H1 (cell line): ENCODE measurements at regions not wholly inside any gene's neighbourhood (a gene's known extent, or its start where the extent isn't known, plus 50 kb on each side); places are given as distances from the start of the nearest gene placed in this dataset. TPM values are rescaled to one million over a fixed set of nuclear protein-coding genes. Genes with fewer than 3 reads are reported as not detected.

Source experiments
- ATF2 ChIP-seq: IDR thresholded peaks from 2 replicates; pipeline ENCODE4 v1.6.1; 2012; ENCODE audit warnings: low read length, inconsistent platforms
- EP300 ChIP-seq, 2 experiments: IDR thresholded peaks; 1 replicate in 1 of 2; 2 replicates in 1 of 2; pipeline ENCODE4 v1.6.1; 2011 to 2012; ENCODE audit warnings: low read depth in 2 of 2, low read length in 2 of 2, mild to moderate bottlenecking in 2 of 2, borderline replicate concordance in 1 of 2, inconsistent platforms in 1 of 2, moderate library complexity in 1 of 2
- small RNA-seq: library from polyadenylated mRNA; stranded (forward); fragments of <200 nt; extraction: miRNeasy Mini kit (QIAGEN cat#:217004); gene quantifications from one replicate; pipeline ENCODE3, GENCODE V24; 2013; ENCODE audit not compliant: insufficient read depth

GRCh38 chr11:98967005-98967404 lies 53.7 kb upstream of the CNTN5 start (continued):
- TF ChIP-seq ATF2, result no peak
- TF ChIP-seq EP300 (IDR thresholded peaks at IDR 0.05; ENCODE audit: borderline replicate concordance in 1 of 2, low read depth in 2 of 2, low read length in 2 of 2), result no peak

Small RNA genes in the stretch of these regions (small RNA-seq; reads per million reads assigned to genes)
- not detected for gene AP003730.1
- gene RNA5SP346, result not detected
- gene RNA5SP347, result not detected
